Activated T-helper 17 cell treated with anti-CD3 and anti-CD28 coated beads, Interleukin-2, amount 50 U/mL, for 72 hours (primary cell): ENCODE measurements at regions not wholly inside any gene's neighbourhood (a gene's known extent, or its start where the extent isn't known, plus 50 kb on each side); places are given as distances from the start of the nearest gene placed in this dataset.
"Not testable (repeated sequence)": the region's sequence is repeated elsewhere in the genome, so short reads cannot be mapped to it uniquely, and the experiment has no call there.

Experiments used
- ATAC-seq: fragments of 150-1000 bp; cut with Tn5 transposase; replicated peaks from 2 replicates; pipeline ENCODE4 v1.10.0; 2021; ENCODE audit warnings: mild to moderate bottlenecking, moderate library complexity
- H3K27ac Mint-ChIP-seq: one replicate; pipeline ENCODE4 v1.8.0; 2022; ENCODE audit warnings: mixed read lengths
- H3K27me3 Mint-ChIP-seq: one replicate; pipeline ENCODE4 v1.8.0; 2022; ENCODE audit warnings: mixed read lengths
- H3K36me3 Mint-ChIP-seq: one replicate; pipeline ENCODE4 v1.8.0; 2022; ENCODE audit warnings: low read depth, mild to moderate bottlenecking, mixed read lengths
- H3K4me1 Mint-ChIP-seq: one replicate; pipeline ENCODE4 v1.8.0; 2022; ENCODE audit warnings: mixed read lengths
- H3K4me3 Mint-ChIP-seq: one replicate; pipeline ENCODE4 v1.8.0; 2022; ENCODE audit warnings: mild to moderate bottlenecking, mixed read lengths
- H3K9me3 Mint-ChIP-seq: one replicate; pipeline ENCODE4 v1.8.0; 2022; ENCODE audit warnings: mixed read lengths

- Mint-ChIP-seq H3K4me3 (no peak overlapping the region), H3K27ac (no peak overlapping the region), H3K36me3 (no peaks in the 10 kb centered on the region), H3K27me3 (peaks cover 3% of the 10 kb centered on the region), H3K9me3 (no peaks in the 10 kb centered on the region), H3K4me1 (no peaks in the 10 kb centered on the region)
- no peak for ATAC-seq
Observed at GRCh38 chr19:27966390-27966816, 1246.5 kb downstream of the UQCRFS1 start.

DNA sequence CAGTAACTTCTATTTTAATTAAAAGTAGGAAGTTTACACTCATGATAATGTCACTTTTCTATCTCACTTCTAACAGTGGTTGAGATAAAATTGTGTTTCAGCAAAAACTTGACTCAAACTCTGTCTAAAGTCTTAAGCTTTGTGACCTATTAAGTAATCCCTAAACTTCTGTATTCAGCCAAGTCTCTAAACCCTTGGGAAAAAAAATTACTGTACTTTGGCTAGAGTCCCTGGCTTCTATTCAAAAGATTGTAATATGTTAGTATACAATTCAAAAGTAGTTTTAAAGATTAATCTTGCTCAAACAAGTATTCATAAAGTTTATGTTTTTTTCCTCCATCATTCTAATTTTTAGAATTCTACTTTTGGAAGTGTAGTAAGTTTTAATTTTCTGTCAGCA is 1248.8 kb downstream of the UQCRFS1 start:
- Mint-ChIP-seq H3K36me3 (no peaks in the 10 kb centered on the region), H3K9me3 (no peaks in the 10 kb centered on the region), H3K4me3 (no peak overlapping the region), H3K27ac (no peak overlapping the region), H3K27me3 (peaks cover 3% of the 10 kb centered on the region), H3K4me1 (no peaks in the 10 kb centered on the region)
- no peak for ATAC-seq

GRCh38 chr19:27962264-27962663 is 1250.7 kb downstream of the UQCRFS1 start:
- peak; percentile 19 for ATAC-seq
- no peaks in the 10 kb centered on the region for H3K4me1 Mint-ChIP-seq
- no peak overlapping the region for H3K27ac Mint-ChIP-seq
- H3K36me3 Mint-ChIP-seq, result no peaks in the 10 kb centered on the region
- H3K4me3 Mint-ChIP-seq, result no peak overlapping the region
- H3K27me3 Mint-ChIP-seq, result peaks cover 3% of the 10 kb centered on the region
- H3K9me3 Mint-ChIP-seq, result no peaks in the 10 kb centered on the region

DNA sequence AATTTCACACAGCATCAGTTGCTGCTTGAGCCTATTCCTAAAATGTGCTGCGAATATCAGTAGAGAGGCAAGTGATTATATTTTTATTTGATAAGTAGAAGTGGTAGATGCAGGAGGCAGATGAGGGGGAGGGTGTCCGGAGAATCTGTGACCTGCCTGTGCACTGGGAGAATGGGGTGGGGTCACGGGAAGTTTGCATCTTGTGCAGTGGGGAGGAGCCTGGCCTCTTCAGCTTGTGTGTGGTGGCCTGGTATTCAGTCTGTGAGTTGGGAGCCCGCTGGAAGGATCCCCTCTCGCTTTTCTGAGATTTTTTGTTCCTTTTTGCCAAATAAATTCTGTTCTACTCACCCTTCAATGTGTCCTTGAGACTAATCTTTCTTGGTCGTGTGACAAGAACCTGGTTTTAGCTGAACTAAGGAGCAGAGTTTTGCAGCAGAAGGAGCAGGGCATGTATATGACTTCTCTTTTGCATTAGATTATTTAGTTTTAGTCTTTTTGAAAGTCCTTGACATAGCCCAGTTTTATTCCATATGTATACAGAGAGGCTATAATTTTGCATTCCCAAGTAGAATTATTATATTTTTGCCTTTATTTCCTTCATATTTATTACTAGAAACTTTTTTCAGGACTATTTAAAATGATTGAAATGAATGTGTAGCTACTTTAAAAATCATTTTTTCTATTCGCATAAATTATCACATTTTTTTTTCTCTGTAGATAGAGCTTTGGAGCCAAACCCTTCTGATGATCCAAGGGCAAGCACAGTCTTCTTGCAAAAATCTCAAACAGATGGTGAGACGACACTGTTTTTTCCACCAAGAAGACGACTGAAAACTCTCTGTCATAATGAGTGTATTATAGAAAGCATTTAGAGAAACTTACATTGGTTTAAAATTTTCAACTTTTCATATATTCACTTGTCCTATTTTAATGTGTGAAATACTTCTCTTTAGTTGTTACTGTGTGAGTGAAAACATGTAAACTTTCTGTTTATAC is 1257.2 kb downstream of the UQCRFS1 start:
- Mint-ChIP-seq H3K4me1 (no peaks in the 10 kb centered on the region), H3K27ac (no peak overlapping the region), H3K4me3 (no peak overlapping the region)

GRCh38 chr19:27942607-27943006 is 1270.3 kb downstream of the UQCRFS1 start:
- not testable (repeated sequence) for ATAC-seq, H3K4me1 Mint-ChIP-seq, H3K27ac Mint-ChIP-seq, H3K36me3 Mint-ChIP-seq, H3K4me3 Mint-ChIP-seq, H3K27me3 Mint-ChIP-seq
- H3K9me3 Mint-ChIP-seq, result peaks cover 17% of the 10 kb centered on the region

More for the DNA sequence above, 1257.2 kb downstream of the UQCRFS1 start:
- no peaks in the 10 kb centered on the region for H3K36me3 Mint-ChIP-seq
- no peak for ATAC-seq
- no peaks in the 10 kb centered on the region for H3K9me3 Mint-ChIP-seq
- no peaks in the 10 kb centered on the region for H3K27me3 Mint-ChIP-seq

DNA sequence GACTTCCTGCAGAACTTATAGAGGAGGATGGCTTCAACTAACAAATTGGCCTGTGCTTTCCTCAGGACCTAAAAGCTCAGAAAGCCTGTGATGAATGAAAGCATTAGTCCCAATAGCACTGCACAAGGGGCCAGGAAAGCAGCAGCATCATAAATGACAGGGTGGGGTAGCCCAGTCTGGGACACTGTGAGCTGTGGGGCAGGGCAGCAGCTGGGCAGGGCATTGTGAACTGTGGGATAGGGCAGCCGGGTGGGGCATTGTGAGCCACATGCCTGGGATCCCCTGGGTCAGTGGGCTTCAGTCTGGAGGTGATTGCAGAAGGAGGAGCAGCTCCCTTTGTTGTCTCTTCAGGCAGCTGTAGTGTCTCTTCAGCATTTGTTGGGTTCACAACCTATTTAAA is 1276.8 kb downstream of the UQCRFS1 start:
- no peak overlapping the region for H3K4me3 Mint-ChIP-seq
- H3K27me3 Mint-ChIP-seq, result no peaks in the 10 kb centered on the region
- no peaks in the 10 kb centered on the region for H3K4me1 Mint-ChIP-seq
- no peak for ATAC-seq
- H3K9me3 Mint-ChIP-seq, result no peaks in the 10 kb centered on the region
- no peak overlapping the region for H3K27ac Mint-ChIP-seq
- H3K36me3 Mint-ChIP-seq, result no peaks in the 10 kb centered on the region

DNA sequence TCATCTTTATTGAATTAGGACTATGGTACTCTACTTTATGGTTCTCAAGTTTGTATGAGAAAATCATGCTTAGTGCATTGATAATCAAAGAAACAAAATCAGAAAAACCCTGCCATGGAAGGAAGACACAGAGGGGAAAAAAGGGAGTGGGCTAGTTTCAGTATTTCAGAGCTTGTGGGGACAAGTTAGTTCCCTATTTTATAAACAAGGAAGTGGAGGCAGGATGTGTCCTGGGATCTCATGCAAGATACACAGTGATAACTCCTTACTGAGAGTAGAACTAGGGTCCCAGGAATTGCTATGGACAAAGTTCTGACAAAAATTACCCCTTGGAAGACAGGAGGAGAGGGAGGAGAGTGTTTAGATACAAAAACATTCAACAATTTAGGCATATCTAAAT is 1277.3 kb downstream of the UQCRFS1 start:
- Mint-ChIP-seq H3K4me3 (no peak overlapping the region), H3K9me3 (no peaks in the 10 kb centered on the region), H3K4me1 (no peaks in the 10 kb centered on the region), H3K27ac (no peak overlapping the region), H3K27me3 (no peaks in the 10 kb centered on the region), H3K36me3 (no peaks in the 10 kb centered on the region)
- ATAC-seq, result no peak

DNA sequence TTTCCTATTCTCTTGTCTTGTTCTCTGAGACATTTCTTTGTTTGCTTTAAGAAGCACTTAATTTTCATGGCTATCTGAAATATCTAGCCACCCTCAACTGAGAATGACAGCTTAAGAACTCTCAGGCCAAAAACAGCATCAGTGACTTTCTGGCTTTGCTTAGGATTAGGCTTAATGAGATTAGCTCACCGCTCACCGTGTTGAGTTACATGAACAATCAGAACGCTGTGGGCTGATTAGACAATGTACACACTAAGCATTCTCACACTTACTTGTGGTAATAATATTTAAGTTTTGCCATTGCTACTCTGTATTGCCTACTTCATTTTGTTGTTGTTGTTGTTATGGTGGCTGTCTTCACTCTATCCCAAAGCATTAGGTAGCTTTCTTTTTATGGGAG is 1283.6 kb downstream of the UQCRFS1 start:
- Mint-ChIP-seq H3K27me3 (no peaks in the 10 kb centered on the region), H3K9me3 (no peaks in the 10 kb centered on the region), H3K4me1 (no peaks in the 10 kb centered on the region), H3K36me3 (no peaks in the 10 kb centered on the region), H3K4me3 (no peak overlapping the region), H3K27ac (no peak overlapping the region)
- no peak for ATAC-seq

DNA sequence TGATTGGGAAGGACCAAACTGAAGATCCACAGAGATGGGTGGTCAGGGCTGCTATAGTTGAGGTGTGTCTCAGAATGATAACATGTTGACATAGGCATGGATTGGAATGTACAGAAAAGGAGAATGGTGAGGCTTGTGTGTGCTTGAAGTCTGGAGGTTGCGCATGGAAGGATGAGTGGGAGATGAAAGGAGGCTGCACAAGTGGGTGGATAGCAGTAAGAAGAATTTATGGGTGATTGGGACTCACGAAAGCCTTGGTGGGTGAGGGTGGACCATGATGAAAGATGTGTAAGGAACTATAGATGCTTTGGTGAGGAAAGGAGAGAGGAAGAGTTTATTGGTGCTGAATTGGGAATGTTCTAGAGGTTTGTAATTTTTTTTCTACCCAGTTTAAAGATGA is 1287.7 kb downstream of the UQCRFS1 start:
- Mint-ChIP-seq H3K9me3 (no peaks in the 10 kb centered on the region), H3K4me1 (no peaks in the 10 kb centered on the region), H3K27ac (no peak overlapping the region), H3K27me3 (no peaks in the 10 kb centered on the region), H3K4me3 (no peak overlapping the region), H3K36me3 (no peaks in the 10 kb centered on the region)
- ATAC-seq, result no peak

GRCh38 chr19:27922970-27923369 is 1290.0 kb downstream of the UQCRFS1 start:
- no peak overlapping the region for H3K4me3 Mint-ChIP-seq
- no peak overlapping the region for H3K27ac Mint-ChIP-seq
- H3K9me3 Mint-ChIP-seq, result peaks cover 5% of the 10 kb centered on the region
- H3K27me3 Mint-ChIP-seq, result peaks cover 4% of the 10 kb centered on the region
- ATAC-seq, result no peak
- no peaks in the 10 kb centered on the region for H3K36me3 Mint-ChIP-seq
- no peaks in the 10 kb centered on the region for H3K4me1 Mint-ChIP-seq

DNA sequence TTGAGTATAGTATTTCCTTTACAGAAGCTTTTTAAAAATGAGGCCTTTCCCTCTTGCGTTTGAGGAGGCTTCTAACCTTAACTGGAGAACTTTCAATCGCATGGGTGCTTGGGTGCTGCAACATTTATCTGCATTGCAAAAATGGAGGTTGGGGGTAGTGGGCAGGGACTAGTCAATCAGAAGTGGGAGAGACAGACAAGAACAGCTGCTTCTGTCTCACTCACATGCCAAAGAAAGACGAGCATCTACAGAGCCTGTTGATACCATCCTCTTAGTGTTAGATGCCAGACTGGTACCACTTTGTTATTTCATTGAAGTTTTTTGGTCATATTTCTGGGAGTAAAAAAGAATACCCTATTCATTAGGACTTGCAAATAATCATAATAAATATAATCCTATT is 1292.2 kb downstream of the UQCRFS1 start:
- Mint-ChIP-seq H3K4me3 (no peak overlapping the region), H3K4me1 (no peaks in the 10 kb centered on the region), H3K9me3 (peaks cover 5% of the 10 kb centered on the region), H3K27me3 (peaks cover 4% of the 10 kb centered on the region), H3K36me3 (no peaks in the 10 kb centered on the region), H3K27ac (no peak overlapping the region)
- no peak for ATAC-seq

DNA sequence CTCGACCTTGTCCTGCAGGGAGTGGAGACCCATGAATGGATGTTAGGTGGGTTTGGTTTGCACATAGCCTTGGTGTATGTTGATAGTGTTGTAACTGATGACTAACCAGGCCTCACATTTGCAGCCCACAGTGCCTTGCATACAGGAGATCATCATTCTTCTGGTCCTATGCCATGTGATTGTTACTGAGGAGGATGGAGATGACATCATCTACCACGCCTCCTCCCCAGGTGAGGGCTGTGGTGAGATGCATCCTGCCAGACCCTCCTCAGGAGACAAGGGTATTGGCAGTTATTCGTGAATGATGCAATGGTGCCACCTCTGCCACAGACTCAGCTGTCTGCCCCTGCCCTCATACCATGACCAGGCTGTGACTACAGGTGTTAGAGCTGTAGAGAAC is 1294.1 kb downstream of the UQCRFS1 start:
- Mint-ChIP-seq H3K9me3 (peaks cover 5% of the 10 kb centered on the region), H3K4me1 (no peaks in the 10 kb centered on the region), H3K27me3 (peaks cover 4% of the 10 kb centered on the region), H3K27ac (no peak overlapping the region), H3K4me3 (no peak overlapping the region), H3K36me3 (no peaks in the 10 kb centered on the region)
- no peak for ATAC-seq

GRCh38 chr19:27911122-27911898 is 1301.6 kb downstream of the UQCRFS1 start:
- H3K27me3 Mint-ChIP-seq, result no peaks in the 10 kb centered on the region
- H3K36me3 Mint-ChIP-seq, result no peaks in the 10 kb centered on the region
- H3K4me1 Mint-ChIP-seq, result no peaks in the 10 kb centered on the region
- no peak for ATAC-seq
- no peak overlapping the region for H3K4me3 Mint-ChIP-seq
- no peak overlapping the region for H3K27ac Mint-ChIP-seq
- no peaks in the 10 kb centered on the region for H3K9me3 Mint-ChIP-seq

DNA sequence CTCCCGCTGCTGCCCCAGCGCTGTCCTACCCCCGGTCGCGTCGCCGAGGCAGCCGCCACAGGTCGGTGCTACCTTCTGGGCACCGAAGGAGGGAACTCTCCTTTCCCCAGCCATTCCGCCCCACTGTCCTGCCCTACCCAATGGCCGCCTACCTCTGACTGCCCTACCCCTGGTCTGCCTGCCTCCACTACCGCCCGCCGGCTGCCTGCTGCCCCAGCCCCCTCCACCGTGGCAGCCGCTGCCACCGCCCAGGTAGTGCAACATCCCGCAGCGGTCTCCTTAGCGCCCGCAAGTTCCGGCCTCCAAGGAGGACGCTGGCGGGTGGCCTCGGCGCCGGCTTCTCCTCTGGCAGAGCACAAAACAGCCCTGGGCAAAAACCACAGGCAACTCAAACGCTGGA is 1303.1 kb downstream of the UQCRFS1 start:
- Mint-ChIP-seq H3K27ac (no peak overlapping the region), H3K27me3 (no peaks in the 10 kb centered on the region), H3K4me3 (no peak overlapping the region), H3K36me3 (no peaks in the 10 kb centered on the region), H3K9me3 (no peaks in the 10 kb centered on the region), H3K4me1 (no peaks in the 10 kb centered on the region)
- ATAC-seq, result no peak
